ENCODE measurements at regions not wholly inside any gene's neighbourhood (a gene's known extent, or its start where the extent isn't known, plus 50 kb on each side); places are given as distances from the start of the nearest gene placed in this dataset.
"Not testable (repeated sequence)": the region's sequence is repeated elsewhere in the genome, so short reads cannot be mapped to it uniquely, and the experiment has no call there.

- Histone ChIP-seq H3K27me3 (no peaks in the 10 kb centered on the region), H3K4me1 (ENCODE audit: control insufficient read depth in 1 of 2, insufficient read depth in 1 of 2, low read depth in 1 of 2, low read length in 1 of 2) (no peaks in the 10 kb centered on the region), H3K9me3 (no peaks in the 10 kb centered on the region), H3K27ac (no peak overlapping the region), H3K36me3 (no peaks in the 10 kb centered on the region), H3K4me3 (ENCODE audit: low read depth in 1 of 2, low read length in 1 of 2) (no peak overlapping the region)
- TF ChIP-seq CTCF (IDR thresholded peaks at IDR 0.05) = no peak
Measured at GRCh38 chr17:77632619-77633018, 325.9 kb upstream of the TNRC6C start.

GRCh38 chr17:77634710-77635109, 323.8 kb upstream of the TNRC6C start:
- no peak for TF ChIP-seq CTCF (IDR thresholded peaks at IDR 0.05)
- no peaks in the 10 kb centered on the region for H3K36me3 ChIP-seq
- no peak overlapping the region for H3K4me3 ChIP-seq (ENCODE audit: low read depth in 1 of 2, low read length in 1 of 2)
- no peaks in the 10 kb centered on the region for H3K9me3 ChIP-seq
- H3K27me3 ChIP-seq = no peaks in the 10 kb centered on the region
- H3K4me1 ChIP-seq (ENCODE audit: control insufficient read depth in 1 of 2, insufficient read depth in 1 of 2, low read depth in 1 of 2, low read length in 1 of 2) = no peaks in the 10 kb centered on the region
- H3K27ac ChIP-seq = no peak overlapping the region

- H3K36me3 ChIP-seq = no peaks in the 10 kb centered on the region
- no peaks in the 10 kb centered on the region for H3K9me3 ChIP-seq
- H3K27ac ChIP-seq = no peak overlapping the region
- H3K4me1 ChIP-seq (ENCODE audit: control insufficient read depth in 1 of 2, insufficient read depth in 1 of 2, low read depth in 1 of 2, low read length in 1 of 2) = no peaks in the 10 kb centered on the region
- no peaks in the 10 kb centered on the region for H3K27me3 ChIP-seq
- TF ChIP-seq CTCF (IDR thresholded peaks at IDR 0.05) = no peak
- no peak overlapping the region for H3K4me3 ChIP-seq (ENCODE audit: low read depth in 1 of 2, low read length in 1 of 2)
Measured at GRCh38 chr17:77635176-77635575, 323.3 kb upstream of the TNRC6C start.

- H3K36me3 ChIP-seq, H3K9me3 ChIP-seq: not testable (repeated sequence)
Measured at GRCh38 chr17:77635785-77636184, 322.7 kb upstream of the TNRC6C start.

GRCh38 chr17:77636835-77637817, 321.4 kb upstream of the TNRC6C start:
- no peak overlapping the region for H3K27ac ChIP-seq
- no peaks in the 10 kb centered on the region for H3K36me3 ChIP-seq
- H3K9me3 ChIP-seq = no peaks in the 10 kb centered on the region
- H3K4me1 ChIP-seq (ENCODE audit: control insufficient read depth in 1 of 2, insufficient read depth in 1 of 2, low read depth in 1 of 2, low read length in 1 of 2) = no peaks in the 10 kb centered on the region
- TF ChIP-seq CTCF (IDR thresholded peaks at IDR 0.05) = no peak
- no peak overlapping the region for H3K4me3 ChIP-seq (ENCODE audit: low read depth in 1 of 2, low read length in 1 of 2)
- H3K27me3 ChIP-seq = no peaks in the 10 kb centered on the region

More at GRCh38 chr17:77635785-77636184, 322.7 kb upstream of the TNRC6C start:
- not testable (repeated sequence) for H3K27me3 ChIP-seq; H3K4me3 ChIP-seq (ENCODE audit: low read depth in 1 of 2, low read length in 1 of 2); H3K27ac ChIP-seq; H3K4me1 ChIP-seq (ENCODE audit: control insufficient read depth in 1 of 2, insufficient read depth in 1 of 2, low read depth in 1 of 2, low read length in 1 of 2)

GRCh38 chr17:77637818-77638575, 320.5 kb upstream of the TNRC6C start:
- H3K36me3 ChIP-seq = no peaks in the 10 kb centered on the region
- no peaks in the 10 kb centered on the region for H3K9me3 ChIP-seq
- H3K4me3 ChIP-seq (ENCODE audit: low read depth in 1 of 2, low read length in 1 of 2) = no peak overlapping the region
- no peaks in the 10 kb centered on the region for H3K4me1 ChIP-seq (ENCODE audit: control insufficient read depth in 1 of 2, insufficient read depth in 1 of 2, low read depth in 1 of 2, low read length in 1 of 2)
- H3K27me3 ChIP-seq = no peaks in the 10 kb centered on the region
- no peak for TF ChIP-seq CTCF (IDR thresholded peaks at IDR 0.05)
- H3K27ac ChIP-seq = no peak overlapping the region

All from neutrophil (primary cell).